Gastrocnemius medialis (tissue), 4 donors: ENCODE measurements at regions not wholly inside any gene's neighbourhood (a gene's known extent, or its start where the extent isn't known, plus 50 kb on each side); places are given as distances from the start of the nearest gene placed in this dataset.

Experiments used
- ATAC-seq, 2 donors: fragments of 150-250 bp; one replicate each; pipeline ENCODE4 v1.9.1; 2016
- DNase-seq, 2 donors: peaks; one replicate each; pipeline ENCODE4 v3.0.0-alpha.2; 2019
- H3K27ac ChIP-seq, 4 donors: fragments of 200-600 bp; sonication (generic); 1 replicate in 1 of 4; 2 replicates in 3 of 4; pipeline ENCODE4 v1.5.1; 2016 to 2018; ENCODE audit warnings: mild to moderate bottlenecking in 2 of 4, moderate library complexity in 1 of 4
- H3K27me3 ChIP-seq, 3 donors: fragments of 200-600 bp; sonication (generic) in 2 of 3; 1 replicate in 1 of 3; 2 replicates in 2 of 3; pipeline versions ENCODE4 v1.5.1 to v1.6.0; 2016 to 2019; ENCODE audit warnings: mild to moderate bottlenecking in 1 of 3, moderate library complexity in 1 of 3
- H3K36me3 ChIP-seq, 2 donors: fragments of 200-600 bp; sonication (generic) in 1 of 2; one replicate each; pipeline ENCODE4 v1.5.1; 2017 to 2018
- H3K4me1 ChIP-seq, 2 donors: fragments of 200-600 bp; sonication (generic) in 1 of 2; one replicate each; pipeline ENCODE4 v1.5.1; 2016 to 2017; ENCODE audit warnings: mild to moderate bottlenecking in 2 of 2
- H3K4me3 ChIP-seq, 4 donors: fragments of 200-600 bp; sonication (generic) in 3 of 4; 1 replicate in 1 of 4; 2 replicates in 3 of 4; pipeline ENCODE4 v1.5.1; 2016 to 2019; ENCODE audit warnings: mild to moderate bottlenecking in 2 of 4
- H3K9me3 ChIP-seq, 3 donors: fragments of 200-600 bp; sonication (generic) in 2 of 3; 1 replicate in 1 of 3; 2 replicates in 2 of 3; pipeline ENCODE4 v1.5.1; 2016 to 2019
- CTCF ChIP-seq, 5 experiments: fragments of 450-650 bp in 3 of 5; fragments of 200-600 bp in 2 of 5; sonication (generic) in 2 of 5; IDR thresholded peaks in 4 of 5; conservative IDR thresholded peaks in 1 of 5; 1 replicate in 4 of 5; 2 replicates in 1 of 5; pipeline ENCODE4 v1.5.1; 2016 to 2019; ENCODE audit warnings: antibody characterized with exemption in 5 of 5, mild to moderate bottlenecking in 3 of 5, moderate library complexity in 3 of 5
- POLR2A ChIP-seq, 2 donors: fragments of 450-650 bp; IDR thresholded peaks; one replicate each; pipeline ENCODE4 v1.6.1; 2017; ENCODE audit warnings: antibody characterized with exemption in 2 of 2, mild to moderate bottlenecking in 2 of 2, moderate library complexity in 2 of 2
- in situ Hi-C, 4 donors: fragments of 200-750 bp; cut with MboI; loops; one replicate each; pipeline versions ENCODE4 v1.15.0 to v1.8.0; 2017; ENCODE audit warnings: low sequenced_read_pairs in 4 of 4
- intact Hi-C: fragments of 100-400 bp; cut with DNase I; formaldehyde crosslinking; loops from one replicate; pipeline ENCODE4 v1.15.1; 2023; ENCODE audit warnings: low total_unique reads

GRCh38 chr6:119436583-119436982 is 87.0 kb upstream of the MAN1A1 start:
- Histone ChIP-seq H3K4me3 (no peak overlapping the region), H3K27ac (no peak overlapping the region), H3K4me1 (no peaks in the 10 kb centered on the region), H3K27me3 (no peaks in the 10 kb centered on the region), H3K9me3 (no peaks in the 10 kb centered on the region), H3K36me3 (no peaks in the 10 kb centered on the region)
- intact Hi-C loops (no loop called here), in situ Hi-C loops (no loop called here)
- TF ChIP-seq POLR2A (IDR thresholded peaks at IDR 0.05) (no peak), CTCF (IDR thresholded peaks at IDR 0.05 in 4 of 5, conservative IDR thresholded peaks at IDR 0.05 in 1 of 5) (no peak)
- DNase-seq, result no peak
- ATAC-seq, result no peak

GRCh38 chr6:119431799-119432198 is 82.2 kb upstream of the MAN1A1 start:
- in situ Hi-C loops (no loop called here), intact Hi-C loops (no loop called here)
- DNase-seq (no peak), ATAC-seq (no peak)
- H3K27ac ChIP-seq, result no peak overlapping the region
- no peaks in the 10 kb centered on the region for H3K36me3 ChIP-seq
- TF ChIP-seq CTCF (IDR thresholded peaks at IDR 0.05 in 4 of 5, conservative IDR thresholded peaks at IDR 0.05 in 1 of 5) (no peak), POLR2A (IDR thresholded peaks at IDR 0.05) (no peak)
- no peaks in the 10 kb centered on the region for H3K4me1 ChIP-seq
- H3K27me3 ChIP-seq, result no peaks in the 10 kb centered on the region
- no peak overlapping the region for H3K4me3 ChIP-seq
- H3K9me3 ChIP-seq, result no peaks in the 10 kb centered on the region

- Histone ChIP-seq H3K4me3 (no peak overlapping the region), H3K9me3 (no peaks in the 10 kb centered on the region), H3K4me1 (no peaks in the 10 kb centered on the region), H3K27me3 (no peaks in the 10 kb centered on the region), H3K27ac (no peak overlapping the region), H3K36me3 (no peaks in the 10 kb centered on the region)
- TF ChIP-seq POLR2A (IDR thresholded peaks at IDR 0.05), result no peak
- no peak for TF ChIP-seq CTCF (IDR thresholded peaks at IDR 0.05 in 4 of 5, conservative IDR thresholded peaks at IDR 0.05 in 1 of 5)
- intact Hi-C loops, result no loop called here
- ATAC-seq, result no peak
- in situ Hi-C loops, result no loop called here
- DNase-seq, result no peak
Observed at GRCh38 chr6:119430805-119431204, 81.2 kb upstream of the MAN1A1 start.

- DNase-seq (no peak), ATAC-seq (no peak)
- in situ Hi-C loops, result no loop called here
- Histone ChIP-seq H3K36me3 (no peaks in the 10 kb centered on the region), H3K27me3 (no peaks in the 10 kb centered on the region), H3K9me3 (no peaks in the 10 kb centered on the region), H3K4me3 (no peak overlapping the region), H3K27ac (no peak overlapping the region), H3K4me1 (no peaks in the 10 kb centered on the region)
- intact Hi-C loops, result no loop called here
- no peak for TF ChIP-seq CTCF (IDR thresholded peaks at IDR 0.05 in 4 of 5, conservative IDR thresholded peaks at IDR 0.05 in 1 of 5)
- no peak for TF ChIP-seq POLR2A (IDR thresholded peaks at IDR 0.05)
Observed at GRCh38 chr6:119428633-119429032, 79.1 kb upstream of the MAN1A1 start.

- no peak for DNase-seq
- H3K9me3 ChIP-seq, result no peaks in the 10 kb centered on the region
- H3K4me3 ChIP-seq, result no peak overlapping the region
- in situ Hi-C loops (no loop called here), intact Hi-C loops (no loop called here)
- TF ChIP-seq CTCF (IDR thresholded peaks at IDR 0.05 in 4 of 5, conservative IDR thresholded peaks at IDR 0.05 in 1 of 5) (no peak), POLR2A (IDR thresholded peaks at IDR 0.05) (no peak)
- H3K27me3 ChIP-seq, result no peaks in the 10 kb centered on the region
- no peak for ATAC-seq
- H3K36me3 ChIP-seq, result no peaks in the 10 kb centered on the region
- no peak overlapping the region for H3K27ac ChIP-seq
- no peaks in the 10 kb centered on the region for H3K4me1 ChIP-seq
Observed at GRCh38 chr6:119426619-119427018, 77.1 kb upstream of the MAN1A1 start.
